ENCODE measurements at regions not wholly inside any gene's neighbourhood (a gene's known extent, or its start where the extent isn't known, plus 50 kb on each side); places are given as distances from the start of the nearest gene placed in this dataset.

GRCh38 chr9:117926031-117926658, 221.9 kb downstream of the TLR4 start:
- no peaks in the 10 kb centered on the region for H3K4me1 ChIP-seq
- H3K27me3 ChIP-seq, result no peaks in the 10 kb centered on the region
- intact Hi-C loops (cut with DNase I), result no loop called here
- no peak overlapping the region for H3K27ac ChIP-seq
- no peak for DNase-seq
- WGBS, 4 donors, result 58 to 69% (median 63%) methylated on average over 5 of the region's 5 CpGs
- no peak overlapping the region for H3K4me3 ChIP-seq
- TF ChIP-seq POLR2A (IDR thresholded peaks at IDR 0.05), result no peak
- no peak for TF ChIP-seq CTCF (IDR thresholded peaks at IDR 0.05)
- H3K36me3 ChIP-seq, result no peaks in the 10 kb centered on the region
- ATAC-seq, result no peak
- H3K9me3 ChIP-seq, result no peaks in the 10 kb centered on the region

GRCh38 chr9:117927354-117927753, 223.2 kb downstream of the TLR4 start:
- no peak for DNase-seq
- WGBS, 4 donors, result 44 to 56% (median 46%) methylated on average over 3 of the region's 3 CpGs
- TF ChIP-seq POLR2A (IDR thresholded peaks at IDR 0.05) (no peak), CTCF (IDR thresholded peaks at IDR 0.05) (no peak)
- intact Hi-C loops (cut with DNase I), result no loop called here
- H3K9me3 ChIP-seq, result no peaks in the 10 kb centered on the region
- H3K27me3 ChIP-seq, result no peaks in the 10 kb centered on the region
- ATAC-seq, result no peak
- H3K27ac ChIP-seq, result no peak overlapping the region
- no peaks in the 10 kb centered on the region for H3K36me3 ChIP-seq
- no peaks in the 10 kb centered on the region for H3K4me1 ChIP-seq
- H3K4me3 ChIP-seq, result no peak overlapping the region

GRCh38 chr9:117929868-117930267, 225.7 kb downstream of the TLR4 start:
- peaks cover 0 to 4% (median 0%) of the 10 kb centered on the region in 12 donors for H3K9me3 ChIP-seq
- H3K4me1 ChIP-seq, result no peaks in the 10 kb centered on the region
- no peak overlapping the region for H3K27ac ChIP-seq
- no peak for DNase-seq
- no peak overlapping the region for H3K4me3 ChIP-seq
- 61 to 73% (median 62%) methylated on average over 1 of the region's 1 CpG for WGBS, 4 donors
- intact Hi-C loops (cut with DNase I), result no loop called here
- H3K36me3 ChIP-seq, result no peaks in the 10 kb centered on the region
- ATAC-seq, result no peak
- H3K27me3 ChIP-seq, result no peaks in the 10 kb centered on the region
- TF ChIP-seq POLR2A (IDR thresholded peaks at IDR 0.05), result no peak
- no peak for TF ChIP-seq CTCF (IDR thresholded peaks at IDR 0.05)

GRCh38 chr9:117932585-117932984, 228.4 kb downstream of the TLR4 start:
- no peak for TF ChIP-seq POLR2A (IDR thresholded peaks at IDR 0.05)
- TF ChIP-seq CTCF (IDR thresholded peaks at IDR 0.05), result no peak
- Histone ChIP-seq H3K27ac (no peak overlapping the region), H3K9me3 (peaks cover 0 to 4% (median 0%) of the 10 kb centered on the region in 12 donors), H3K27me3 (no peaks in the 10 kb centered on the region), H3K4me3 (no peak overlapping the region), H3K4me1 (no peaks in the 10 kb centered on the region), H3K36me3 (no peaks in the 10 kb centered on the region)
- intact Hi-C loops (cut with DNase I), result no loop called here
- 92 to 93% (median 93%) methylated on average over 4 of the region's 4 CpGs for WGBS, 4 donors
- ATAC-seq, result no peak
- no peak for DNase-seq
